ENCODE measurements at regions not wholly inside any gene's neighbourhood (a gene's known extent, or its start where the extent isn't known, plus 50 kb on each side); places are given as distances from the start of the nearest gene placed in this dataset.

GRCh38 chr4:27267970-27268355, 407.3 kb downstream of the STIM2 start:
- TF ChIP-seq ZSCAN20 (CRISPR knock-in tag; IDR thresholded peaks at IDR 0.05), result no peak
- TF ChIP-seq EP300 (IDR thresholded peaks at IDR 0.05), result no peak
- no peak for TF ChIP-seq MAFK (IDR thresholded peaks at IDR 0.05; ENCODE audit: partially characterized antibody)
- no peak for TF ChIP-seq MYC (IDR thresholded peaks at IDR 0.05; ENCODE audit: borderline replicate concordance, low read length)
- no peak for TF ChIP-seq POLR2A (IDR thresholded peaks at IDR 0.05; ENCODE audit: low read length)
- TF ChIP-seq CTCF (IDR thresholded peaks at IDR 0.05), result no peak
- no peak for TF ChIP-seq RAD21 (conservative IDR thresholded peaks at IDR 0.05 in 1 of 2, IDR thresholded peaks at IDR 0.05 in 1 of 2)
- no peak for TF ChIP-seq ESRRA (IDR thresholded peaks at IDR 0.05; ENCODE audit: borderline replicate concordance, low read length)
- TF ChIP-seq POLR2AphosphoS2 (conservative IDR thresholded peaks at IDR 0.05; ENCODE audit: low read length), result no peak
- no peak for TF ChIP-seq USF2 (IDR thresholded peaks at IDR 0.05)
- TF ChIP-seq CHD2 (IDR thresholded peaks at IDR 0.05; ENCODE audit: low read length, partially characterized antibody), result no peak
